SU-DHL-6 (cell line): ENCODE measurements at regions not wholly inside any gene's neighbourhood (a gene's known extent, or its start where the extent isn't known, plus 50 kb on each side); places are given as distances from the start of the nearest gene placed in this dataset.

ENCODE experiments used
- EZH2phosphoT487 ChIP-seq: fragments of 200-600 bp; sonication (generic), shearing (Covaris generic); conservative IDR thresholded peaks from 2 replicates; pipeline ENCODE4 v1.6.1; 2018; ENCODE audit warnings: mild to moderate bottlenecking, antibody characterized with exemption, low read length, moderate library complexity, mixed read lengths
- TF ChIP-seq, protein P1 (sequence below): fragments of 200-600 bp; sonication (generic); IDR thresholded peaks from one replicate; pipeline ENCODE4 v1.5.1; 2017; ENCODE audit warnings: antibody characterized with exemption, mild to moderate bottlenecking, low read length, moderate library complexity; ENCODE audit not compliant: insufficient read depth, poor library complexity, severe bottlenecking

DNA sequence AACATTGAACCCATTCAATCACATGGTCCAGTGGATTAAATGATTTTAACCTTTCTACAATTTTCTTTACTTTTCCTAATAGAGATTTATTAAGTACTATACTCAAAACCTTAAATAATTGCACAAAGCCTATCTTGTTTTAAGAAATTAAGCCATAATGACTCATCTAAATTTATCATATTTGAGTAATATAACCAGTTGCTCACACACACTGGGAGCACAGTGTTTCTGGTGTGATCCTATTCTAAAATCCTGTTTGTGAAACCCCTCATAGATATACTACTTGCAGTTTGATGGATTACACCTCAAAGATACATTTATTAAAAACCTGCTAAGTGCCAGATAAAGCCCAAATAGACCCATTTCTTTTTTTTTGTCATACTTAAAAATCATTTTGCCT is 668.3 kb upstream of the CDH18 start:
- TF ChIP-seq, protein P1, sequence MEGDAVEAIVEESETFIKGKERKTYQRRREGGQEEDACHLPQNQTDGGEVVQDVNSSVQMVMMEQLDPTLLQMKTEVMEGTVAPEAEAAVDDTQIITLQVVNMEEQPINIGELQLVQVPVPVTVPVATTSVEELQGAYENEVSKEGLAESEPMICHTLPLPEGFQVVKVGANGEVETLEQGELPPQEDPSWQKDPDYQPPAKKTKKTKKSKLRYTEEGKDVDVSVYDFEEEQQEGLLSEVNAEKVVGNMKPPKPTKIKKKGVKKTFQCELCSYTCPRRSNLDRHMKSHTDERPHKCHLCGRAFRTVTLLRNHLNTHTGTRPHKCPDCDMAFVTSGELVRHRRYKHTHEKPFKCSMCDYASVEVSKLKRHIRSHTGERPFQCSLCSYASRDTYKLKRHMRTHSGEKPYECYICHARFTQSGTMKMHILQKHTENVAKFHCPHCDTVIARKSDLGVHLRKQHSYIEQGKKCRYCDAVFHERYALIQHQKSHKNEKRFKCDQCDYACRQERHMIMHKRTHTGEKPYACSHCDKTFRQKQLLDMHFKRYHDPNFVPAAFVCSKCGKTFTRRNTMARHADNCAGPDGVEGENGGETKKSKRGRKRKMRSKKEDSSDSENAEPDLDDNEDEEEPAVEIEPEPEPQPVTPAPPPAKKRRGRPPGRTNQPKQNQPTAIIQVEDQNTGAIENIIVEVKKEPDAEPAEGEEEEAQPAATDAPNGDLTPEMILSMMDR: no peak
- TF ChIP-seq EZH2phosphoT487: no peak
